Right lobe of liver (tissue), 6 donors: ENCODE measurements at regions not wholly inside any gene's neighbourhood (a gene's known extent, or its start where the extent isn't known, plus 50 kb on each side); places are given as distances from the start of the nearest gene placed in this dataset.

Source experiments
- ATAC-seq, 4 donors: fragments of 200-7000 bp; cut with Tn5 transposase; one replicate each; pipeline ENCODE4 v1.9.1; 2020; ENCODE audit warnings: mild to moderate bottlenecking in 4 of 4, moderate library complexity in 4 of 4
- DNase-seq, 3 donors: peaks; one replicate each; pipeline ENCODE4 v3.0.0-alpha.2; 2020
- H3K27ac ChIP-seq, 3 donors: fragments of 200-600 bp; one replicate each; pipeline ENCODE4 v1.8.0; 2022
- H3K27me3 ChIP-seq, 2 donors: fragments of 200-600 bp; one replicate each; pipeline ENCODE4 v1.8.0; 2022
- H3K36me3 ChIP-seq, 4 donors: fragments of 200-600 bp; sonication (generic) in 1 of 4; one replicate each; pipeline versions ENCODE4 v1.5.1 to v1.8.0; 2017 to 2022; ENCODE audit warnings: control low read depth in 1 of 4
- H3K4me1 ChIP-seq, 4 donors: fragments of 200-600 bp; sonication (generic) in 1 of 4; one replicate each; pipeline versions ENCODE4 v1.5.1 to v1.8.0; 2017 to 2022; ENCODE audit warnings: control low read depth in 1 of 4
- H3K4me3 ChIP-seq, 3 donors: fragments of 200-600 bp; one replicate each; pipeline ENCODE4 v1.8.0; 2022
- H3K9me3 ChIP-seq, 4 donors: fragments of 200-600 bp; sonication (generic) in 1 of 4; one replicate each; pipeline versions ENCODE4 v1.5.1 to v1.8.0; 2017 to 2022; ENCODE audit warnings: control low read depth in 1 of 4
- CTCF ChIP-seq, 4 donors: fragments of 200-600 bp in 3 of 4; fragments of 450-650 bp in 1 of 4; IDR thresholded peaks; one replicate each; pipeline versions ENCODE4 v1.5.1 to v1.8.0; 2016 to 2022; ENCODE audit warnings: antibody characterized with exemption in 4 of 4, mild to moderate bottlenecking in 2 of 4
- POLR2A ChIP-seq: fragments of 450-650 bp; IDR thresholded peaks from one replicate; pipeline ENCODE4 v1.6.1; 2017; ENCODE audit warnings: antibody characterized with exemption, mild to moderate bottlenecking
- WGBS: methylation state at CpG from one replicate; pipeline ENCODE4 v1.1.6; 2018; ENCODE audit warnings: low coverage, low lambda C conversion rate; ENCODE audit not compliant: insufficient coverage; ENCODE audit errors: missing lambda C conversion rate; 5-methylcytosine and 5-hydroxymethylcytosine counted together
- intact Hi-C, 2 donors: fragments of 100-400 bp; cut with DNase I; formaldehyde crosslinking; loops; one replicate each; pipeline versions ENCODE4 v1.11.2 to v1.14.1; 2022
- donor health status: DM: no; HTN: yes; CAD: no.
- donor health status: DM: no; HTN: no; CAD: no.
- donor health status: DM: no; HTN: no; CAD: no.
- donor health status: DM: no; HTN: yes; CAD: no.
- donor health status: DM: no; HTN: yes; CAD: no.

- Histone ChIP-seq H3K9me3 (no peaks in the 10 kb centered on the region), H3K27me3 (no peaks in the 10 kb centered on the region), H3K36me3 (no peaks in the 10 kb centered on the region), H3K27ac (no peak overlapping the region), H3K4me3 (no peak overlapping the region), H3K4me1 (no peaks in the 10 kb centered on the region)
- no peak for ATAC-seq
- intact Hi-C loops, result no loop called here
- no peak for DNase-seq
- TF ChIP-seq CTCF (IDR thresholded peaks at IDR 0.05), result no peak
- no peak for TF ChIP-seq POLR2A
- 35% methylated on average over 4 of the region's 4 CpGs for WGBS
Observed at GRCh38 chr2:58812771-58813344, 571.7 kb upstream of the FANCL start.

DNA sequence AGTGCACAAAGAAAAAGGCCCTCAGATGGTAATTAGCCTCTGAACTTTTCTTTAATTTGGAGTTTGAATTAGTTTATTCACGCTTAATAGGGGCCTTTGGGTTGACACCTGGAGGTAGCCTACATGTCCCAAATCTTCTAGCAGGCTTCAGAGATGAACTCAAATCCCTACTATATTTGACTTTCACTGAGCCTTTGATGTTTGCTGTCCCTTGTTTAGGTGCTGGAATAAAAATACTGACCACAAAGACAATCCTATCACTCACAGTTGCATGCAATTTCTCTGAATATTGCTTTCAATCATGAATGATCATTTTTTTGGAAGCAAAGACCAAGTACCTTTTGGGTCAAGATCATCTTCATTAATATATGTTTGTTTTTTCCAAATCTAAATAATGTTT is 564.0 kb upstream of the FANCL start:
- Histone ChIP-seq H3K27ac (no peak overlapping the region), H3K4me3 (no peak overlapping the region), H3K4me1 (no peaks in the 10 kb centered on the region), H3K9me3 (no peaks in the 10 kb centered on the region), H3K36me3 (no peaks in the 10 kb centered on the region), H3K27me3 (no peaks in the 10 kb centered on the region)
- TF ChIP-seq CTCF (IDR thresholded peaks at IDR 0.05) (no peak), POLR2A (no peak)
- no peak for DNase-seq
- ATAC-seq, result no peak
- WGBS, result 33% methylated on average over 1 of the region's 1 CpG
- intact Hi-C loops, result no loop called here

DNA sequence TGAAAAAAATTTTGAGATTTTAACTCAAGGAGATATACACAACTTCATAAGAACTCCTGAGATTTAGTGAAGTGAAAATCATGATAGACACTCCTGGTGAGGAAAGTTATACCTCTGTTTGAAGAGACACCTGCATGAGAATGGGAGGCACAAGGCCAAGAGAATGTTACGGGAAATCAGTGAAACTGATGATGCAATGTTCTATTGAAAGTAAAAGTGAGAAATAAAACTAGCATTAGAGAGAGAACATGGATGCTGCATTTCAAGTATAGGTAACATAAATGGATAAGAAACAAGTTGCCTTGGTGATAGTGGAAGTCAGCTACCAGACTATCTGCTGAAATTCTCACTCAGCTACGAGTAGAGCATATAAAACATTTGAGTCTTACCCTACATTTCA is 562.1 kb upstream of the FANCL start:
- intact Hi-C loops, result no loop called here
- WGBS, result 25% methylated on average over 2 of the region's 2 CpGs
- Histone ChIP-seq H3K4me1 (no peaks in the 10 kb centered on the region), H3K4me3 (no peak overlapping the region), H3K27ac (no peak overlapping the region), H3K9me3 (no peaks in the 10 kb centered on the region), H3K36me3 (no peaks in the 10 kb centered on the region), H3K27me3 (no peaks in the 10 kb centered on the region)
- ATAC-seq (no peak), DNase-seq (no peak)
- no peak for TF ChIP-seq CTCF (IDR thresholded peaks at IDR 0.05)
- no peak for TF ChIP-seq POLR2A

GRCh38 chr2:58800881-58801280 is 559.8 kb upstream of the FANCL start:
- DNase-seq (no peak), ATAC-seq (no peak)
- H3K9me3 ChIP-seq, result no peaks in the 10 kb centered on the region
- H3K36me3 ChIP-seq, result no peaks in the 10 kb centered on the region
- TF ChIP-seq CTCF (IDR thresholded peaks at IDR 0.05) (no peak), POLR2A (no peak)
- intact Hi-C loops, result no loop called here
- 44% methylated on average over 4 of the region's 4 CpGs for WGBS
- H3K27me3 ChIP-seq, result no peaks in the 10 kb centered on the region
- H3K27ac ChIP-seq, result no peak overlapping the region
- H3K4me1 ChIP-seq, result no peaks in the 10 kb centered on the region
- no peak overlapping the region for H3K4me3 ChIP-seq

DNA sequence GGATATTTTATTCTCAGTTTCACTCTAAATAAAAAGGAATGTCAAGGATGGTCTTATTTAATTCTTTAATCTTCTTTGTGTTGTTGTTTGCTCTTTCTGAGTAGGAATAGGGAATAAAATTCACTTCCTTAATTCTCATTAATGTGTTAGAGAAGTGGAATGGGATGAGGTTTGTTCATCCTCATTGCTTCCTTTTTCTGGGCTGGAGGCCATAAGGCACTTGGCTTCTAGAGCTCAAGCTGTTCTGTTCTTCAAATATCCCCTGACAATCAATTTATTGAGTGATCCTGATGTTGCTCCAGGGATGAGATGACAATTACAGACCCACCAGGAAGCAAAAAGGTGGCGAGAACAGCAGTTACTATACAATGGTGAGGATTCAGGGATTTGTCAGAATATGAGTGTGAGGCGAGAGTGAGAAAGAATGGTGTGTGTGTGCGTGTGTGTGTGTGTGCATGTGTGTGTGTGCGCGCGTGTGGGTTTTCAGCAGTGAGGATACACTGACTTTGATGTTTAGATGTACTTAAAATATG is 557.6 kb upstream of the FANCL start:
- H3K4me3 ChIP-seq, result no peak overlapping the region
- no peak for TF ChIP-seq CTCF (IDR thresholded peaks at IDR 0.05)
- no peak for TF ChIP-seq POLR2A
- DNase-seq (no peak), ATAC-seq (no peak)
- intact Hi-C loops, result no loop called here
- no peaks in the 10 kb centered on the region for H3K4me1 ChIP-seq
- H3K36me3 ChIP-seq, result no peaks in the 10 kb centered on the region
- H3K9me3 ChIP-seq, result no peaks in the 10 kb centered on the region
- WGBS, result 79% methylated on average over 6 of the region's 6 CpGs
- H3K27me3 ChIP-seq, result no peaks in the 10 kb centered on the region
- H3K27ac ChIP-seq, result no peak overlapping the region
